ENCODE measurements at regions not wholly inside any gene's neighbourhood (a gene's known extent, or its start where the extent isn't known, plus 50 kb on each side); places are given as distances from the start of the nearest gene placed in this dataset.

DNA sequence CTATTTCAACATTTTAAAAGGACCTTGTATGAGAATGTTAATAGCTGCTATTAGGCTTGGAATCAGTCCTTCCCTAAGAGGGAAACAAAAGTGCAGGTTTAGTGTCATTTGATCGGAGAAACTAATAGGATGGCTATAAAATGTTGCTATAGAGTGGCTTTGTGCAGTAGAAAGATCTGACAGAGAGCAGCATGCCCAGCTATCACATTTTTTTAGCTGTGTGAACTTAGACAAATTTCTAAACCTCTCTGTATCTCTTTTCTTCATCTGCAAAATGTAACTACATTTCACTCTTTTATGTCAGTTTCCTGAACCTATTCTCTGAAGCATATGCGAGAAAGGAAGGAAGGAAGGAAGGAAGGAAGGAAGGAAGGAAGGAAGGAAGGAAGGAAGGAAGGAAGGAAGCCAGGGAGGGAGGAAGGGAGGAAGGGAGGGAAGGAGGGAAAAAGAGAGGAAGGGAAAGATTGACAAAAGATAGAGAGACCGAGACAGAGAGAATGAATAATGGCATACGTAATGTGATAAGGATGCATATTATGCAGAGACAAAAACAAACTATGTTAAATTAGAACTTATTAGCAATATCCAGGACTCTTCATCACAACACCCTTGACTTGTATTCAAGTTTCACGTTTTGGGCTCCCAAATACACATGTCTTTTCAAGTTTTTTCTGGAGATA, 52.6 kb upstream of the CDH8 start:
- no peak for TF ChIP-seq EZH2 (IDR thresholded peaks at IDR 0.05; ENCODE audit: borderline replicate concordance)
- TF ChIP-seq, protein P1, sequence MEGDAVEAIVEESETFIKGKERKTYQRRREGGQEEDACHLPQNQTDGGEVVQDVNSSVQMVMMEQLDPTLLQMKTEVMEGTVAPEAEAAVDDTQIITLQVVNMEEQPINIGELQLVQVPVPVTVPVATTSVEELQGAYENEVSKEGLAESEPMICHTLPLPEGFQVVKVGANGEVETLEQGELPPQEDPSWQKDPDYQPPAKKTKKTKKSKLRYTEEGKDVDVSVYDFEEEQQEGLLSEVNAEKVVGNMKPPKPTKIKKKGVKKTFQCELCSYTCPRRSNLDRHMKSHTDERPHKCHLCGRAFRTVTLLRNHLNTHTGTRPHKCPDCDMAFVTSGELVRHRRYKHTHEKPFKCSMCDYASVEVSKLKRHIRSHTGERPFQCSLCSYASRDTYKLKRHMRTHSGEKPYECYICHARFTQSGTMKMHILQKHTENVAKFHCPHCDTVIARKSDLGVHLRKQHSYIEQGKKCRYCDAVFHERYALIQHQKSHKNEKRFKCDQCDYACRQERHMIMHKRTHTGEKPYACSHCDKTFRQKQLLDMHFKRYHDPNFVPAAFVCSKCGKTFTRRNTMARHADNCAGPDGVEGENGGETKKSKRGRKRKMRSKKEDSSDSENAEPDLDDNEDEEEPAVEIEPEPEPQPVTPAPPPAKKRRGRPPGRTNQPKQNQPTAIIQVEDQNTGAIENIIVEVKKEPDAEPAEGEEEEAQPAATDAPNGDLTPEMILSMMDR (IDR thresholded peaks at IDR 0.05; ENCODE audit: poor library complexity) = no peak
- TF ChIP-seq EZH2phosphoT487 (IDR thresholded peaks at IDR 0.05; ENCODE audit: low read depth, severe bottlenecking, unreplicated experiment) = no peak
